Mesendoderm (in vitro differentiated cells): ENCODE measurements at regions not wholly inside any gene's neighbourhood (a gene's known extent, or its start where the extent isn't known, plus 50 kb on each side); places are given as distances from the start of the nearest gene placed in this dataset.

ENCODE experiments used
- DNase-seq: peaks from one replicate; pipeline ENCODE4 v3.0.0; 2013
- H2AK5ac ChIP-seq: 2 replicates; pipeline ENCODE4 v1.6.1; 2013; ENCODE audit warnings: low read length, inconsistent platforms
- H2BK120ac ChIP-seq: 2 replicates; pipeline ENCODE4 v1.6.1; 2013; ENCODE audit warnings: low read depth, mild to moderate bottlenecking, low read length, moderate library complexity, mixed read lengths
- H2BK15ac ChIP-seq: replicated peaks from 2 replicates; pipeline ENCODE4 v1.6.1; 2013; ENCODE audit warnings: low read depth, mild to moderate bottlenecking, moderate library complexity
- H2BK5ac ChIP-seq: 2 replicates; pipeline ENCODE4 v1.6.1; 2013; ENCODE audit warnings: low read length, inconsistent platforms
- H3K18ac ChIP-seq: 2 replicates; pipeline ENCODE4 v1.6.1; 2013; ENCODE audit warnings: mild to moderate bottlenecking, low read length, mixed read lengths
- H3K23ac ChIP-seq: one replicate; pipeline ENCODE4 v1.6.1; 2013; ENCODE audit warnings: low read length
- H3K27ac ChIP-seq: 2 replicates; pipeline ENCODE4 v1.5.1; 2013; ENCODE audit warnings: low read depth, mild to moderate bottlenecking, inconsistent platforms, low read length, moderate library complexity
- H3K27me3 ChIP-seq: 2 replicates; pipeline ENCODE4 v1.6.1; 2013; ENCODE audit warnings: low read length, control low read depth, mild to moderate bottlenecking, inconsistent platforms; ENCODE audit not compliant: insufficient read depth, poor library complexity
- H3K36me3 ChIP-seq: 2 replicates; pipeline ENCODE4 v1.6.1; 2013; ENCODE audit warnings: low read length, inconsistent platforms; ENCODE audit not compliant: control insufficient read depth, insufficient read depth
- H3K4ac ChIP-seq: one replicate; pipeline ENCODE4 v1.6.1; 2013; ENCODE audit warnings: low read depth, mild to moderate bottlenecking, low read length, moderate library complexity
- H3K4me1 ChIP-seq: 2 replicates; pipeline ENCODE4 v1.6.1; 2013; ENCODE audit warnings: low read depth, low read length, inconsistent platforms; ENCODE audit not compliant: control insufficient read depth
- H3K4me2 ChIP-seq: 2 replicates; pipeline ENCODE4 v1.6.1; 2013; ENCODE audit warnings: low read length
- H3K4me3 ChIP-seq: 2 replicates; pipeline ENCODE4 v1.5.1; 2013; ENCODE audit warnings: mild to moderate bottlenecking, low read length
- H3K56ac ChIP-seq: one replicate; pipeline ENCODE4 v1.6.1; 2013; ENCODE audit warnings: low read length
- H3K79me1 ChIP-seq: 2 replicates; pipeline ENCODE4 v1.6.1; 2013; ENCODE audit warnings: low read length, inconsistent platforms
- H3K79me2 ChIP-seq: 2 replicates; pipeline ENCODE4 v1.6.1; 2013; ENCODE audit warnings: mild to moderate bottlenecking, low read length; ENCODE audit not compliant: control insufficient read depth, insufficient read depth
- H3K9ac ChIP-seq: 2 replicates; pipeline ENCODE4 v1.6.1; 2013; ENCODE audit warnings: low read length, inconsistent platforms
- H4K5ac ChIP-seq: one replicate; pipeline ENCODE4 v1.6.1; 2013; ENCODE audit warnings: low read length
- H4K8ac ChIP-seq: one replicate; pipeline ENCODE4 v1.6.1; 2013; ENCODE audit warnings: low read depth, mild to moderate bottlenecking, control low read depth, low read length, moderate library complexity
- WGBS: extraction: QIAGEN DNeasy Blood & Tissue Kit; methylation state at CpG from one replicate; pipeline ENCODE4 v1.1.7; 2013; ENCODE audit warnings: low lambda C conversion rate, missing lambda C conversion rate; ENCODE audit not compliant: insufficient coverage; ENCODE audit errors: extremely low coverage; 5-methylcytosine and 5-hydroxymethylcytosine counted together

- no peaks in the 10 kb centered on the region for H3K79me1 ChIP-seq
- H3K4ac ChIP-seq: no peak overlapping the region
- no peak overlapping the region for H3K27ac ChIP-seq
- H3K79me2 ChIP-seq: no peaks in the 10 kb centered on the region
- no CpG with 5 or more reads among the region's 1 CpG for WGBS
- no peak overlapping the region for H4K5ac ChIP-seq
- H3K4me1 ChIP-seq: no peaks in the 10 kb centered on the region
- no peak overlapping the region for H3K23ac ChIP-seq
- DNase-seq: peak; percentile 21
- H2BK5ac ChIP-seq: no peak overlapping the region
- no peaks in the 10 kb centered on the region for H3K27me3 ChIP-seq
- no peak overlapping the region for H4K8ac ChIP-seq
- H2BK15ac ChIP-seq: no peak overlapping the region
- H2BK120ac ChIP-seq: no peak overlapping the region
- H3K56ac ChIP-seq: no peak overlapping the region
- H3K9ac ChIP-seq: no peak overlapping the region
- H3K4me3 ChIP-seq: no peak overlapping the region
- no peak overlapping the region for H3K4me2 ChIP-seq
- no peaks in the 10 kb centered on the region for H3K36me3 ChIP-seq
- no peak overlapping the region for H3K18ac ChIP-seq
- H2AK5ac ChIP-seq: no peak overlapping the region
Measured at GRCh38 chr5:163967268-163967667, 461.8 kb downstream of the MAT2B start.

GRCh38 chr5:163968651-163969050, 463.2 kb downstream of the MAT2B start:
- Histone ChIP-seq H3K27ac (no peak overlapping the region), H3K23ac (no peak overlapping the region), H3K4ac (no peak overlapping the region), H3K4me1 (no peaks in the 10 kb centered on the region), H3K79me2 (no peaks in the 10 kb centered on the region), H3K79me1 (no peaks in the 10 kb centered on the region), H3K4me2 (no peak overlapping the region), H4K5ac (no peak overlapping the region), H3K56ac (no peak overlapping the region), H4K8ac (no peak overlapping the region), H3K27me3 (no peaks in the 10 kb centered on the region), H2BK15ac (no peak overlapping the region), H3K18ac (no peak overlapping the region), H3K4me3 (no peak overlapping the region), H2BK5ac (no peak overlapping the region), H2AK5ac (no peak overlapping the region), H3K36me3 (no peaks in the 10 kb centered on the region), H3K9ac (no peak overlapping the region), H2BK120ac (no peak overlapping the region)
- WGBS: no CpG with 5 or more reads among the region's 2 CpGs
- DNase-seq: no peak

DNA sequence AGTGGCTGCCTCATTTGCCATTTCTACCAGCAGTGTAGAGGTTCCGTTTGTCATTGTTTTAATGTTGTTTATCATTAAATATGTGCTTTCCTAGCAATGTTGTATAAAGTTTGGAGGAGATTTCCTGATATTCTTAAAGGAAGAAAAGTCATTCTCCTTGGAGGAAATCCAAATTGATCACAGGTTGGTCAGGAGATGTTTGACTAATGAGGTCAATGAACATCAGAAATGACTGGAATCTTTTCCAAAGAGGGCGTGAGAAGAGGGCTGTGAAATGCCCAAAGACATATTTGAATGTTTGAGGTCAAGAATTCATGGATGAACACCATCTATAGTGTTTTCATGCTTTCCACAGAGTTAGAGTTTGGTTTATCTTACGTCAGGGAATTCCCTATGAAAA, 471.3 kb downstream of the MAT2B start:
- H3K23ac ChIP-seq: no peak overlapping the region
- no peak overlapping the region for H3K4me3 ChIP-seq
- no peak for DNase-seq
- no peak overlapping the region for H3K4ac ChIP-seq
- no peak overlapping the region for H4K5ac ChIP-seq
- no peak overlapping the region for H2BK15ac ChIP-seq
- no peak overlapping the region for H3K27ac ChIP-seq
- H3K27me3 ChIP-seq: no peaks in the 10 kb centered on the region
- no peaks in the 10 kb centered on the region for H3K79me2 ChIP-seq
- H3K4me2 ChIP-seq: no peak overlapping the region
- no peaks in the 10 kb centered on the region for H3K79me1 ChIP-seq
- H3K56ac ChIP-seq: no peak overlapping the region
- no peak overlapping the region for H3K9ac ChIP-seq
- H3K4me1 ChIP-seq: no peaks in the 10 kb centered on the region
- no peak overlapping the region for H2BK5ac ChIP-seq
- no peak overlapping the region for H3K18ac ChIP-seq
- no peak overlapping the region for H2AK5ac ChIP-seq
- no peak overlapping the region for H4K8ac ChIP-seq
- whole genome bisulfite sequencing: no CpG with 5 or more reads among the region's 3 CpGs
- H2BK120ac ChIP-seq: no peak overlapping the region
- H3K36me3 ChIP-seq: no peaks in the 10 kb centered on the region

GRCh38 chr5:163978897-163979296, 473.5 kb downstream of the MAT2B start:
- no CpG with 5 or more reads among the region's 5 CpGs for WGBS

GRCh38 chr5:163988566-163988965, 483.1 kb downstream of the MAT2B start:
- no peak overlapping the region for H3K4ac ChIP-seq
- no peak overlapping the region for H3K27ac ChIP-seq
- no peaks in the 10 kb centered on the region for H3K27me3 ChIP-seq
- no peaks in the 10 kb centered on the region for H3K4me1 ChIP-seq
- H2BK5ac ChIP-seq: no peak overlapping the region
- H3K4me3 ChIP-seq: no peak overlapping the region
- H3K56ac ChIP-seq: no peak overlapping the region
- no peak overlapping the region for H4K5ac ChIP-seq
- no peak overlapping the region for H2BK15ac ChIP-seq
- no peak overlapping the region for H3K23ac ChIP-seq
- H3K36me3 ChIP-seq: no peaks in the 10 kb centered on the region
- H3K79me1 ChIP-seq: no peaks in the 10 kb centered on the region
- no peak for DNase-seq
- H3K79me2 ChIP-seq: no peaks in the 10 kb centered on the region
- H2BK120ac ChIP-seq: no peak overlapping the region
- no CpG with 5 or more reads among the region's 4 CpGs for WGBS
- no peak overlapping the region for H2AK5ac ChIP-seq
- no peak overlapping the region for H3K4me2 ChIP-seq
- no peak overlapping the region for H3K9ac ChIP-seq
- H3K18ac ChIP-seq: no peak overlapping the region
- H4K8ac ChIP-seq: no peak overlapping the region

More at GRCh38 chr5:163978897-163979296, 473.5 kb downstream of the MAT2B start:
- H3K27me3 ChIP-seq: no peaks in the 10 kb centered on the region
- H3K4ac ChIP-seq: no peak overlapping the region
- no peak overlapping the region for H4K8ac ChIP-seq
- no peak overlapping the region for H2BK120ac ChIP-seq
- H3K36me3 ChIP-seq: no peaks in the 10 kb centered on the region
- no peak overlapping the region for H3K27ac ChIP-seq
- no peaks in the 10 kb centered on the region for H3K79me1 ChIP-seq
- no peak overlapping the region for H2BK5ac ChIP-seq
- no peak overlapping the region for H3K4me2 ChIP-seq
- no peak overlapping the region for H3K18ac ChIP-seq
- DNase-seq: peak; percentile 21
- H2AK5ac ChIP-seq: no peak overlapping the region
- no peak overlapping the region for H3K23ac ChIP-seq
- no peak overlapping the region for H3K9ac ChIP-seq
- no peaks in the 10 kb centered on the region for H3K79me2 ChIP-seq
- H3K4me1 ChIP-seq: no peaks in the 10 kb centered on the region
- H3K4me3 ChIP-seq: no peak overlapping the region
- no peak overlapping the region for H3K56ac ChIP-seq
- H4K5ac ChIP-seq: no peak overlapping the region
- H2BK15ac ChIP-seq: no peak overlapping the region

- no CpG with 5 or more reads among the region's 6 CpGs for WGBS
- Histone ChIP-seq H3K79me1 (no peaks in the 10 kb centered on the region), H3K27me3 (no peaks in the 10 kb centered on the region), H2BK15ac (no peak overlapping the region), H3K79me2 (no peaks in the 10 kb centered on the region), H2AK5ac (no peak overlapping the region), H3K23ac (no peak overlapping the region), H3K18ac (no peak overlapping the region), H3K36me3 (no peaks in the 10 kb centered on the region), H3K56ac (no peak overlapping the region), H3K4me3 (no peak overlapping the region), H4K8ac (no peak overlapping the region), H4K5ac (no peak overlapping the region), H2BK120ac (no peak overlapping the region), H3K9ac (no peak overlapping the region), H3K4me2 (no peak overlapping the region), H3K4me1 (no peaks in the 10 kb centered on the region), H3K27ac (no peak overlapping the region), H3K4ac (no peak overlapping the region), H2BK5ac (no peak overlapping the region)
- no peak for DNase-seq
Measured at GRCh38 chr5:163993126-163993525, 487.7 kb downstream of the MAT2B start.
